Effector memory CD4-positive, alpha-beta T cell (primary cell): ENCODE measurements at regions not wholly inside any gene's neighbourhood (a gene's known extent, or its start where the extent isn't known, plus 50 kb on each side); places are given as distances from the start of the nearest gene placed in this dataset.
"Not testable (repeated sequence)": the region's sequence is repeated elsewhere in the genome, so short reads cannot be mapped to it uniquely, and the experiment has no call there.

Experiments used
- DNase-seq, 3 donors: peaks; one replicate each; pipeline ENCODE4 v3.0.0-alpha.2; 2020
- H3K27ac ChIP-seq: 2 replicates; pipeline ENCODE4 v1.7.0; 2013; ENCODE audit warnings: mild to moderate bottlenecking, low read length, moderate library complexity; ENCODE audit not compliant: insufficient read depth, poor library complexity, severe bottlenecking
- H3K27me3 ChIP-seq: replicated peaks from 2 replicates; pipeline ENCODE4 v1.7.0; 2013; ENCODE audit warnings: mild to moderate bottlenecking, low read length; ENCODE audit not compliant: insufficient read depth, control insufficient read depth, poor library complexity, severe bottlenecking
- H3K36me3 ChIP-seq: 2 replicates; pipeline ENCODE4 v1.7.0; 2013; ENCODE audit warnings: mild to moderate bottlenecking, low read length, moderate library complexity; ENCODE audit not compliant: control insufficient read depth, insufficient read depth
- H3K4me1 ChIP-seq: 2 replicates; pipeline ENCODE4 v1.7.0; 2013; ENCODE audit warnings: low read length, mild to moderate bottlenecking; ENCODE audit not compliant: control insufficient read depth, insufficient read depth, poor library complexity, severe bottlenecking
- H3K4me3 ChIP-seq: 2 replicates; pipeline ENCODE4 v1.7.0; 2013; ENCODE audit warnings: low read length, low read depth, mild to moderate bottlenecking; ENCODE audit not compliant: insufficient read depth, poor library complexity, severe bottlenecking
- H3K9me3 ChIP-seq: 2 replicates; pipeline ENCODE4 v1.7.0; 2013; ENCODE audit warnings: mild to moderate bottlenecking, low read length, moderate library complexity; ENCODE audit not compliant: control insufficient read depth

DNA sequence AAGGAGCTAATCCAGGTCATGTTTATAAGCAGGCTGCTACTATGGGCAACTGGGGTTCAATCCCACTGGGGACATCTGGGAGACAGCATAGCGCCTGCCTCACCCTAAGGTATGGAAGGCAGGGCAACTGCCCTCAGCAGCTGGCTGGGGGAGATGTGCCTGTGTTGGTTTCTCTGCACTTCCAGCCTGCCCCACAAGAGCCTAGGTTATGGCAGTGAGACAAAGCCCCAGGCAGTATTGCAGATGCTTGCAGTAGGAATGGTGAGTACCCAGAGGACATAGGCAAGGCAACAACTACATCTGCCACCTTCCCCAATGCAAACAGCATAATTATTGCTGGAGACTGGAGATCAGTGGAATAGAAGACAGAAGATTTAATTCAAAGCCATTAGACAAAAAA, 131.8 kb downstream of the NPIPA8 start:
- DNase-seq, H3K36me3 ChIP-seq, H3K9me3 ChIP-seq, H3K27ac ChIP-seq, H3K4me1 ChIP-seq, H3K27me3 ChIP-seq, H3K4me3 ChIP-seq: not testable (repeated sequence)

DNA sequence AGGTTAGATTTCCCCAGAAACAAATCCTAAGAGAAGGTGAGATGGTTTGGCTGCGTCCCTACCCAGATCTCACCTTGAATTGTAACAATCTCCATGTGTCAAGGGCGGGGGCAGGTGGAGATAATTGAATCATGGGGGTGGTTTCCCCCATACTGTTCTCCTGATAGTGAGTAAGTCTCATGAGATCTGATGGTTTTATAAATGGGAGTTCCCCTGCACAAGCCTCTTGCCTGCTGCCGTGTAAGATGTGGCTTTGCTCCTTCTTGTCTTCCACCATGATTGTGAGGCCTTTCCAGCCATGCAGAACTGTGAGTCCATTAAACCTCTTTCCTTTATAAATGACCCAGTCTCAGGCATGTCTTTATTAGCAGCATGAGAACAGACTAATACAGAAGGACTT, 132.2 kb downstream of the NPIPA8 start:
- H3K4me3 ChIP-seq, H3K4me1 ChIP-seq, DNase-seq, H3K27ac ChIP-seq, H3K27me3 ChIP-seq, H3K9me3 ChIP-seq, H3K36me3 ChIP-seq: not testable (repeated sequence)

DNA sequence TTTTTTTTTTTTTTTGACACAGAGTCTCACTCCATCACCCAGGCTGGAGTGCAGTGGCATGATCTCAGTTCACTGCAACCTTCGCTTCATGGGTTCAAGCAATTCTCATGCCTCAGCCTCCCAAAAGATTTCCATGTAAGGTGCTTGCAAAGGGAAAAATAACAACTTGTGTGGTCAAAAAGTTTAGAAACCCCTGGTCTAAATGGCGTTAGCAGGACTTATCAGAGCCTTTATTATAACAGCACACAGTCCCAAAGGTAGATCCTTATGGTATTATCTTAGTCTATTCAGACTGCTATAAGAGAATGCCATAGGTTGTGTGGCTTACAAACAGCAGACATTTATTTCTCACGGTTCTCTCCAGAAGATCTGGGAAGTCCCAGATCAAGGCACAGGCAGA, 135.0 kb downstream of the NPIPA8 start:
- H3K9me3 ChIP-seq, H3K4me1 ChIP-seq, H3K36me3 ChIP-seq, H3K4me3 ChIP-seq, H3K27ac ChIP-seq, H3K27me3 ChIP-seq, DNase-seq: not testable (repeated sequence)

DNA sequence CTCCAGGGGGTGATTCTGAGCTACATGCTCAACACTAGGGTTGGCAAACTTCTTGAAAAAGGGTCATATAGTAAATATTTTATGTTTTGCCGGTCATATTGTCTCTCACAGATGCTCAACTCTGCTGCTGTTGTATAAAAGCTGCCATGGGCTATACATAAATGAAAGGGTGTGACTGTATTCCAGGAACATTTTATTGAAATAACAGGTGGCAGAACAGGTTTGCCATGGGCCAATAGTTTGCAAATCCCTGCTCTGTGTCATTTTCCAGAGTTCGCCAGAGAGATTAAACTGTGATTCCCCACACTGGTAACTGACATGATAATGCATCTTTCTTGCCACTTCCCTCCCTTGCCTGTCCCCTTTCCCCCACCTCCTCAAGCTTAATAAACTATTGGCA, 144.1 kb downstream of the NPIPA8 start:
- H3K27me3 ChIP-seq, H3K4me3 ChIP-seq, DNase-seq, H3K9me3 ChIP-seq, H3K4me1 ChIP-seq, H3K36me3 ChIP-seq, H3K27ac ChIP-seq: not testable (repeated sequence)

DNA sequence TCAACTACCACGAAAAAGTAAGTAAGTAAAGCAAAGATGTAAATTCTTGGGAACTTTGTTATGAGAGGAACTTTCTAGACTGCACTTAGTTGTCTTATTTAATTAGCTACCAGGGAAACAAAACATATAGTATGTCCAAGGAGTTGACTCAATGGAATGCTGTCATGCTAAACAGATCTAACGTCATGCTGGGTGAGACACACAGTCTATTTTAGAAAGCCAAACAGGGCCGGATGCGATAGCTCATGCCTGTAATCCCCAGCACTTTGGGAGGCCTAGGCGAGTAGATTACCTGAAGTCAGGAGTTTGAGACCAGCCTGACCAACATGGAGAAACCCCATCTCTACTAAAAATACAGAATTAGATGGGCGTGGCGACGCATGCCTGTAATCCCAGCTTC, 146.4 kb downstream of the NPIPA8 start:
- not testable (repeated sequence) for H3K9me3 ChIP-seq, H3K4me1 ChIP-seq, H3K27me3 ChIP-seq, DNase-seq, H3K36me3 ChIP-seq, H3K4me3 ChIP-seq, H3K27ac ChIP-seq

DNA sequence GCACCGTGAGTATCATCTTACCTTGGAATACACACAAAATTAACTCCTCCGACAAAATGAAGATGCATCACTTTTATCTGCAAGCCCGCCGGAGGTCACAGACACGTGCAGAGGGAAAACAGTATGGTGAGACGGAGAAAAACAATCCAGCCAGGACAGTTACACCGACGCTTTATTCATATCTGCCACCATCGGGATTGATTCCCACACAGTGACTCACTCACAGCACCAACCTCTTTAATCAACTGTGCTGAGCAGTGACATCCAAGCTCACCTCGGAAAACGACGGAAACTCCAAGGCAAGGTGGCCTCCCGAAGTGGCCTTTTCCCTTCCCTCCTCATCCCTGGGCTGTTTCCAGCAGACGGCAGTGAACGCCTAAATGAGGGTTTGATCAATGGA, 151.8 kb downstream of the NPIPA8 start:
- DNase-seq, H3K27me3 ChIP-seq, H3K4me1 ChIP-seq, H3K4me3 ChIP-seq, H3K27ac ChIP-seq, H3K36me3 ChIP-seq, H3K9me3 ChIP-seq: not testable (repeated sequence)

DNA sequence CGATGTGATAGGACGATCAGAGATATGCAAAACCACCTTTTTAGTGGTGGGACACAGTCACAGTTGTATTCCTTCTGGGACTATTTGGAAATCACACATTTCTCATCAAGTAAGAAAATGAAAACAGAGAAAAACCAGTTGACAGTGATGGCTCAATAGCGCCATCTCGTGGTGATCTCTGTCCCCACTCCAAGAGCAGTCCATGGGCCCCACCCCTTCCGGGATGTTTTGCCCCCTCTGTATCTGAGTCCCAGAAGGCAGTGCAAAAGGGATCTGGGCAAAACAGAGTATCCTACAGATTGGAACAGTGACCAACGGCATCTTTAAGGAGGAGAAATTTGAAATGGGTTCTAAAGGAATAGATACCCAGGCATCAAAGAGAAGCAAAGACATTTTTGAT, 155.5 kb downstream of the NPIPA8 start:
- H3K27me3 ChIP-seq, H3K36me3 ChIP-seq, H3K4me1 ChIP-seq, DNase-seq, H3K27ac ChIP-seq, H3K4me3 ChIP-seq, H3K9me3 ChIP-seq: not testable (repeated sequence)

DNA sequence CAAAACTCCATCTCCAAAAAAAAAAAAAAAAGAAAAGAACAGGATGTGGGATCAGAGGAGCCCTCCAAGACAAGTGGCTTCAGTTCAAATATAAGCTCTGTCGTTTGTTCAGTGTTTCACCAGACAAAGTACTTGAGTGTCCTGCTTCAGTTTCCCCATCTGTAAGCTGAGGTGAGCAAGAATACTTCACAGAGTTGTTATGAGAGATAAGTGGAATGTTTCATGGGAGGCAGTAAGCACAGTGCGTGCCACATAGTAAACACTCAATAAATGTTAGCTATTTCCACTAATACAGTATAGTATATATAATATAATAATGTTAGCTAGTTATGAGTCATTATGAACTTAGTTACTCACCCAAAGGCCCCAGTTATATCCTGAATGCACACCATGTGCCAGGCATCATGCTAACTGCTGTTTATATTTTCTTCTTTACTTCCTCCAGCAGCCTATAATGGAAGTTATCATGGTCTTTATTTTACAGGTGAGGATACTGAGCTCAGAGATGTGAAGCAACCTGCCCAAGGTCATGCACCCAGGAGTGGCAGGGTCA, 162.5 kb downstream of the NPIPA8 start:
- not testable (repeated sequence) for H3K9me3 ChIP-seq, H3K36me3 ChIP-seq, H3K27me3 ChIP-seq, H3K27ac ChIP-seq, H3K4me3 ChIP-seq, DNase-seq, H3K4me1 ChIP-seq

DNA sequence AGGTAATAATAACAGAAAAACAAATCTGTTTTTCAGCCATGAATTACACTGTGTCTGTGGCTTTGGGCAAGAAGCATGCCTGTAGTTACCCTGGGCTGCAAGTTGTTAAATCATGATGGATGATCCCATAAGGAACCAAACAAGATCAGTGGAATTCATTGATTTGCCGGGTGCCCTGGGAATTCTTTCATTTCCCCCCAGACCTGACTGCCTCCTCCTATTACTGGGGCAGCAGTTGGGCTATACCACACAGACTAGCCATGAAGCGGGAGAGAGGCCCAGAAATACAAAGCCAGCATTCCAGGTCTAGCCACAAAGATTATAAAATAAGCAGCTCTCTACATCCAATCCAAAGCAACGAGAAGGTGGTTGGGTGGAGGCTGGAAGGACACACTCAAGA, 174.2 kb downstream of the NPIPA8 start:
- H3K4me3 ChIP-seq, H3K9me3 ChIP-seq, H3K27me3 ChIP-seq, H3K36me3 ChIP-seq, DNase-seq, H3K27ac ChIP-seq, H3K4me1 ChIP-seq: not testable (repeated sequence)

DNA sequence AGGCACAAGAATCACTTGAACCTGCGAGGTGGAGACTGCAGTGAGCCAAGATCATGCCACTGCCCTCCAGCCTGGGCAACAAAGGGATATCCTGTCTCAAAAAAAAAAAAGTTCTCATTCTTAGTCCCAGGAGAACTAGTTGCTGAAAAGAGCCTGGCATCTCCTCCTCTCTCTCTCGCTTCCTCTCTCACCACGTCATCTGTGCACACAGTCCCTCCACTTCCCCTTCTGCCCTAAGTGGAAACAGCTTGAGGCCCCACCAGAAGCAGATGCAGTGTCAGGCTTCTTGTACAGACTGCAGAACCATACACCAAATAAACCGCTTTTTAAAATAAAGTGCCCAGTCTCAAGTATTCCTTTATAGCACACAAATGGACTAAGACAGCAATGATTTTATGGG, 175.3 kb downstream of the NPIPA8 start:
- H3K27ac ChIP-seq, DNase-seq, H3K4me3 ChIP-seq, H3K27me3 ChIP-seq, H3K36me3 ChIP-seq, H3K9me3 ChIP-seq, H3K4me1 ChIP-seq: not testable (repeated sequence)

DNA sequence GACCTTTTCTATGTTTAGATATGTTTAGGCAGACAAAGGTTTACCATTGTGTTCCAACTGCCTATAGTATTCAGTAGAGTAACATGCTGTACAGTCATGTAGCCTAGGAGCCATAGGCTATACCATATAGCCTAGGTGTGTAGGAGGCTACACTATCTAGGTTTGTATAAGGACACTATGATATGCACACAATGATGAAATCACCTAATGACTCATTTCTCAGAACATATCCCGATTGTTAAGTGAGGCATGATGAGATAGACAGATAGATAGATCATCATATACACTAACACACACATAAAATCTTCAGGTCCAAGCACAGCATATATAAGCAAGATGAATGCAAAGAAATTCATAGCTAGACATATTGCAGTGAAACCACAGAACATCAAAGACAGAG, 177.4 kb downstream of the NPIPA8 start:
- not testable (repeated sequence) for H3K9me3 ChIP-seq, H3K4me1 ChIP-seq, H3K4me3 ChIP-seq, H3K36me3 ChIP-seq, H3K27ac ChIP-seq, DNase-seq, H3K27me3 ChIP-seq
